ENCODE measurements at regions not wholly inside any gene's neighbourhood (a gene's known extent, or its start where the extent isn't known, plus 50 kb on each side); places are given as distances from the start of the nearest gene placed in this dataset.
"Not testable (repeated sequence)": the region's sequence is repeated elsewhere in the genome, so short reads cannot be mapped to it uniquely, and the experiment has no call there.

DNA sequence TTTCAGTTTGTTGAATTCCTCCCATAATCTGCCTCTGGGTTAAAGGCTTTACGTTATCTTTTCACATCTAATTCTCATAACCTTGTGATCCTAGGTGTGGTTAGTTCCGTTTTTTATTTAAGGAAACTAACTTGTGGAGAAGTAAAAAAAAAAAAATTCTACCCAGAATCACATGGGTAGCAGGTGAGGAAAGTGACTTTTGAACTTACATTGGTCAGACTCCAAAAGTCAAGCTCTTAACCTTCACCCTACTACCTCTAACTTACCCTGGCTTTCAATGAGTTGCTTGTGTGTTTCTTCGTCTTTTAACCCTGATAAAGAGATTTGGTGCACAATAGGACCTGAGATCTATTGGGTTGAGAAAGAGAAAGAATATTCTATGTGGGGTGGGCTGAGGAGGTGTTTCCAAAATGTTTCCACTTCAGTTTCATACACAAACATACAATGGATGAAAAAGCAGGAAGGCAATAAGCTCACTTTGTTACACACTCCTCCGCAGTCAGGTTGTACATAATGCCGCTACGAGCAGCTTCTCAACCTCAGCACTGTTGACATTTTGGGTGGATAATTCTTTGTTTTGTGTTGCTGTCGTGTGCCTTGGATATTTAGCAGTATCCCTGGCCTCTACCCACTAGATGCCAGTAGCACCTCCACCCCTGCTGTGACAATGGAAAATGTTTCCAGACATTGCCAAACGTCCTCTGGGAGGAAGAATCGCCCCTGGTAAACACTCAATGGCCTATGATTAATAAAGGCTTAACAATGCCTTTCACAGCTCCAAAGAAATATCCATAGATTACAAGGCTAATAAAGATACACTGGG, 193.0 kb upstream of the ZNF217 start:
- TF ChIP-seq ZNF274 (IDR thresholded peaks at IDR 0.05; ENCODE audit: low read depth, low read length), result no peak
- H3K4me3 ChIP-seq (ENCODE audit: low read length), result no peak overlapping the region

DNA sequence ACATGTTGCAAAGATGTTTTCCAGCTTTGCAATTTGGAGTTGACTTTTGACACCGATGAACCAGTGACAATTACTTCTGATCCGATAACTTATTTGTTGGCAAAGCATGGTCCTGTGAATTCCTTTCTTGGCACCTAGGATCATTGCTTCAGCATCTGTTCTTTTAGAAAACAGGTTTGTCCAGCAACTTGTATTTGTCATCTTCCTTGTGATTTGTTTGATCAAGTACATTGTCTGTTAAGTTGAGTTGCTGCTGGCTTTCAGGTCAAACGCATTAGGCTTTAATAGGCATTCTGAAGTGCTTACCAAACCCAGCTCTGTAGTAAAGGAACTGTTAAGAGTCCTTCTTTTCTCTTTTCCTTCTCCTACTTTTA, 192.4 kb upstream of the ZNF217 start:
- H3K4me3 ChIP-seq (ENCODE audit: low read length), result no peak overlapping the region
- no peak for TF ChIP-seq ZNF274 (IDR thresholded peaks at IDR 0.05; ENCODE audit: low read depth, low read length)

DNA sequence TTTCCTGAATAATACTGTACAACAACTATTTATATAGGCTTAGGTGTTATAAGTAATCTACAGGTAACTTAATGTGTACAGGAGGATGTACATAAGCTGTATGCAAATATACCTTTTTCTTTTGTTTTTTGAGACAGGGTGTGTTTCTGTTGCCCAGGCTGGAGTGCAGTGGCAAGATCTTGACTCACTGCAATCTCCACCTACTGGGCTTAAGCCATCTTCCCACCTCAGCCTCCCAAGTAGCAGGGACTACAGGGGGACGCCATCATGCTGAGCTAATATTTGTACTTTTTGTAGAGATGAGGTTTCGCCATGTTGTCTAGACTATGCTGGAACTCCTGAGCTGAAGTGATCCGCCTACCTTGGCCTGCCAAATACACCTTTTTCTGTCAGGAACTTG, 191.7 kb upstream of the ZNF217 start:
- no peak for TF ChIP-seq ZNF274 (IDR thresholded peaks at IDR 0.05; ENCODE audit: low read depth, low read length)
- no peak overlapping the region for H3K4me3 ChIP-seq (ENCODE audit: low read length)

DNA sequence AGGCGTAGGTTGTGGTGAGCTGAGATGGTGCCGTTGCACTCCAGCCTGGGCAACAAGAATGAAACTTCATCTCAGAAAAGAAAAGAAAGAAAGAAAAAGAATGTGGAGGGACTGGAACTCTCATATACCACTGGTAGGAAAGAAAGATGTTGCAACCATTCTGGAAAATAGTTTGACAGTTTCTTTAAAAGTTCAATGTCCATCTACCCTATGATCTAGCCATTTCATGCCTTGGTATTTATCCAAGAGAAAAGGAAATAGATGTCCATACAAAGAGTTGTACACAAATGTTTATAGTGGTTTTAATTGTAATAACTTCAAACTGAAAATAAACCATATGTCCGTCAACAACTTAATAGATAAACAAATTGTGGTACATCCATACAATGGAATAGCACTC, 190.1 kb upstream of the ZNF217 start:
- no peak overlapping the region for H3K4me3 ChIP-seq (ENCODE audit: low read length)

DNA sequence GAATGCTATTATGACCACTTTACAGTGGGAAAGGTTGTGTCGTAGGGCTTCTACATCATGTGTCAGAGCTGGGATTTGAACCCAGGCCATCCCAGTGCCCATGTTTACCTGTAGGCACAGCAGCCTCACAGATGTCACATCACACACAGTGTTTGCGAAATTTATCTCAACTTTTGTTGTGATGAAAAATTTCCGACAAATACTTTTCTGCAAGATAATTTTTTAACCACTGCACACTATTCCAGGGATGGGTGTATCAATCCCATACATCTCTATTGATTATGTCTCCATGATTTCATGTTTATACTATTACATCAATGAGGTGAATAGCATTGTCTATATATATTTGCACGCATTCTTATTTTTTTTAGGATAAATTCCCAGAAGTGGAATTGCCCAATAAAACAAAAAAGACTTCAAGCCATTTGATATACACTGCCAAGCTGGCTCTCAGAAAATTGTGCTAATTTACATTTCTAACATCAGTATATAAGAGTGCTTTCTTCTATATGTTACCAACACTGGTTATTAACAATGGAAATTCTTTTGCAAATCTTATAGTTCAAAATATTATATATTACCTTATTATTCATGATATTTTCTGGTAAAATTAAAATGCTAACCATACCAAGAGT, 189.1 kb upstream of the ZNF217 start:
- no peak overlapping the region for H3K4me3 ChIP-seq (ENCODE audit: low read length)
- TF ChIP-seq ZNF274 (IDR thresholded peaks at IDR 0.05; ENCODE audit: low read depth, low read length), result no peak

More for the DNA sequence above, 190.1 kb upstream of the ZNF217 start:
- no peak for TF ChIP-seq ZNF274 (IDR thresholded peaks at IDR 0.05; ENCODE audit: low read depth, low read length)

DNA sequence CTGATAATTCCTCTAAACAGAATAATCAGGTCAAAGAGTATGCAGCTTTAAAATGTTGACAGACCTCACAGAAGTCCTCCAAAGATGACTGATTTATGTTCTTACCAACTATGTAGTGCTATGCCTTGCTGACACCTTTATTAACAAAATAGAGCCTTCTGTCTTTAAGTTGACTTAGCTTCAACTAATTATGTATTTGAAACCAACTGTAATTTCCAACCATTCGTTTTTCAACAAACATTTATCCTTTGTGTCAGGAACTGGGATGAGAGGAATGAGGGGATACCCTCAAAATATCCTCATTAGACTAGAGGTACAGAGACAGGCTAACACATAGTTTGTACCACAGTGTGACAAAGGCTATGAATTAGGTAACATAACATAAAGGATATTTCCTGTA, 186.2 kb upstream of the ZNF217 start:
- no peak overlapping the region for H3K4me3 ChIP-seq (ENCODE audit: low read length)
- TF ChIP-seq ZNF274 (IDR thresholded peaks at IDR 0.05; ENCODE audit: low read depth, low read length), result no peak

DNA sequence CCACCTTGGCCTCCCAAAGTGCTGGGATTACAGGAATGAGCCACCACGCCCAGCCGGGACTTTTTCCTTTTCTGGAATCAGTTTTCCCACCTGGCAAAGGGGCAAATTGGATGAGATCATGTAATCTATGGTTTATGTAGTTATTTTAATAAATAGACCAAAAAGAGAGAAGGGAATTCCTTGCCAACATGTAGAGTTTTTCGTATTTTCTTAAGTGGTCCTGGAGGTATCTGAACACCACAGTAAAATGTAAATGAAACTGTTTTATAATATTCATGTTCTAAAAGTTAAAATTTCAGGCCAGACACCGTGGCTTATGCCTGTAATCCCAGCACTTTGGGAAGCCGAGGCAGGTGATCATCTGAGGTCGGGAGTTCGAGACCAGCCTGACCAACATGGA, 185.1 kb upstream of the ZNF217 start:
- H3K4me3 ChIP-seq (ENCODE audit: low read length), result no peak overlapping the region

DNA sequence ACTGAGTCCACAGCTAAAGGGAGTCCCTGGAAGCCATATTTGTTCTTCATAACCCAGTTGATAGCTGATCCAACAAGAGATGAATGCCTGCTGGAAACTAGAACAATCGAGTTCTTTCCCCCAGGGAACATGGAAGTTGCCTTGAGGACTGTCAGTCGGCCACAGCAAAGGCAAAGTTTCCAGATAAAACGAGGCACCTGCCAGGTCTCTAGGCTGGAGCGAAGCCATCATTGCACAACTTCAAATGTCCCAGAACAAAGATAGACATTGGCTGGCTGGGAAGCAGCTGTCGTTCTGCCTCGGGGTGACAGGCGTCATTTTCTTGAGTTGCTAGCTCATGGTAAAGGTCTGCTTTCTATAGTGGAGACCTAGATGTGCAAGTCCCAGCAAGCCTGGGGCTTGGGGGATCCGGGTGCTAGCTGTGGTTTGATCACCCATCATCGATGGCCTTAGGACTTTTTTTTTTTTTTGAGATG, 184.4 kb upstream of the ZNF217 start:
- no peak for TF ChIP-seq ZNF274 (IDR thresholded peaks at IDR 0.05; ENCODE audit: low read depth, low read length)
- H3K4me3 ChIP-seq (ENCODE audit: low read length), result no peak overlapping the region

More for the DNA sequence above, 185.1 kb upstream of the ZNF217 start:
- TF ChIP-seq ZNF274 (IDR thresholded peaks at IDR 0.05; ENCODE audit: low read depth, low read length), result no peak

DNA sequence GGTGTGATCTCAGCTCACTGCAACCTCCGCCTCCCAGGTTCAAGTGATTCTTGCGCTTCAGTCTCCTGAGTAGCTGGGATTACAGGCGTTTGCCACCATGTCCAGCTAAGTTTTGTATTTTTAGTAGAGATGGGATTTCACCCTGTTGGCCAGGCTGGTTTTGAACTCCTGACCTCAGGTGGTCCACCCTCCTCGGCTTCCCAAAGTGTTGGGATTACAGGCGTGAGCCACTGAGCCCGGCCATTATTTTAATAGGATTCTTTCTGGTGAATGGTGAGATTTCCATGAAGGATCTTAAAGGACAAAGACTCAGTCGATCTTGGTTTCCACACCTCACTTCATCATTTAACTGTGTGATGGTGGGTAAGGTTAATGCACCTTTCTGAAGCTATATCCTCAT, 183.8 kb upstream of the ZNF217 start:
- not testable (repeated sequence) for H3K4me3 ChIP-seq (ENCODE audit: low read length)

DNA sequence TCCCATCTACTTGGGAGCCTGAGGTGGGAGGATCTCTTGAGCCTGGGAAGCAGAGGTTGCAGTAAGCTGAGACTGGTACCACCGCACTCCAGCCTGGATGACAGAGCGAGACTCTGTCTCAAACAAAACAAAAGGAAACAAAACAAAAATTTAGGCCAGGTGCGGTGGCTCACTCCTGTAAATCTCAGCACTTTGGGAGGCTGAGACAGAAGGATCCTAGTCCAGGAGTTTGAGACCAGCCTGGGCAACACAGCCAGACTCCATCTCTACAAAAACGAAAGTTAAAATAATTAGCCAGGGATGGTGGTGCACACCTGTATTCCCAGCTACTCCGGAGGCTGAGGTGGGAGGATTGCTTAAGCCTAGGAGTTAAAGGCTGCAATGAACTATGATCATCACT, 183.2 kb upstream of the ZNF217 start:
- H3K4me3 ChIP-seq (ENCODE audit: low read length), result no peak overlapping the region
- TF ChIP-seq ZNF274 (IDR thresholded peaks at IDR 0.05; ENCODE audit: low read depth, low read length), result no peak

DNA sequence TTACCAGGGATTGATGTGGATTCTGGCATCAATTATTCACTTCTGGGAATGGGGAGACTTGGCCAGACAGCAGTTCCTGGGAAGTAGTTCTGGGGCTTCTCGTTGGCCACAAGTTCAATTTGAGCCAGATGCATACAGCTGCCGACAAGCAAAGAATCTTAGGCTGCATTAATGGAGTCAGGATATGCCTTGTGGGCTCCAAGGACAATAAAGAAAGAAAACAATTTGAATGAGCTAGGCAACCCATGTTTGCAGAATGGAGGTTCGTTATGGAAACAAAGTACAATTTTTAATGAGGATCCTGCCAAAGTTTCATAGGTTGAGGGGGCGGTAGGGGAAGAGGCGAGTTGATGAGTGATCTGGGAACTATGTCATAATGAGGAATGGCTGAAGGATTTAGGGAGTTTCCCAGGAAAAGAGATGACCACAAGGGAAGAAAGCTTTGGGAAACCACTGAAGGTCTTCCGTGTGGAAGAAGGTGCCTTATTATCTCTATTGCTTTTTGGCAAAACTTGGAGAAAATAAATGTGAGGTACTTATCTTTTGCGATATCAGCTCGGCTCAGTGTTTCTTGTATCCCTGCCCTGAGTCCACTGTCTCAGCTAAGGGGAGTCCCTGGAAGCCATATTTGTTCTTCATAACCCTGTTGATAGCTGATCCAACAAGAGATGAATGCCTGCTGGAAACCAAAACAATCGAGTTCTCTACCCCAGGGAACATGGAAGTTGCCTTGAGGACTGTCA, 181.0 kb upstream of the ZNF217 start:
- no peak for TF ChIP-seq ZNF274 (IDR thresholded peaks at IDR 0.05; ENCODE audit: low read depth, low read length)
- H3K4me3 ChIP-seq (ENCODE audit: low read length), result no peak overlapping the region

DNA sequence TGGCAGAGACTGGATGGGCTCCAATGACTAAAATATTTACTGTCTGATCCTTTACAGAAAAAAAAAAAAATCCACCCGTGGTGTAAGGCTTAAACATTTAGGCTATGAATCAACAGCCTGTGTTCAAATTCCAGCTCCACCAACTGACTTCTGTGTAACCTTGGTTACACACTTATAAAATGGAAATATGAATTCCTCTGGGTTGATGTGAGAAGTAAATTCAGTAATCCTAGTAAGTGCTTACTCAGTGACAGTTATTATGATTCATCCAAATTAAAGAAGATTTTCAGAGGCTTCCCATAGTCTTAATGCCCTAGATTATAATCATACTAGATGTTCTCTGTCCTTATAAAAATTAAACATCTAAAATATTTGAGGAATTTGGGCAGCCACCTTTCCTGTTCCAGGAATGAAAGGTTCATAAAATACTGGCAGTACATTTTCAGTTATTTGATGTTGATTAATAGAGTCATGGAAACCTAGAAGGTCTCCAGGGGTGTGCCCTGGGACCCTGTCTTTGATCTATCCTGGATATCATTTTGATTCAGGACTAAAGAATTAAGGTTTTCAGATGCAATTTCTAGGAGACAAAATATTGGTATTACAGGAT, 180.3 kb upstream of the ZNF217 start:
- no peak for TF ChIP-seq ZNF274 (IDR thresholded peaks at IDR 0.05; ENCODE audit: low read depth, low read length)
- no peak overlapping the region for H3K4me3 ChIP-seq (ENCODE audit: low read length)

DNA sequence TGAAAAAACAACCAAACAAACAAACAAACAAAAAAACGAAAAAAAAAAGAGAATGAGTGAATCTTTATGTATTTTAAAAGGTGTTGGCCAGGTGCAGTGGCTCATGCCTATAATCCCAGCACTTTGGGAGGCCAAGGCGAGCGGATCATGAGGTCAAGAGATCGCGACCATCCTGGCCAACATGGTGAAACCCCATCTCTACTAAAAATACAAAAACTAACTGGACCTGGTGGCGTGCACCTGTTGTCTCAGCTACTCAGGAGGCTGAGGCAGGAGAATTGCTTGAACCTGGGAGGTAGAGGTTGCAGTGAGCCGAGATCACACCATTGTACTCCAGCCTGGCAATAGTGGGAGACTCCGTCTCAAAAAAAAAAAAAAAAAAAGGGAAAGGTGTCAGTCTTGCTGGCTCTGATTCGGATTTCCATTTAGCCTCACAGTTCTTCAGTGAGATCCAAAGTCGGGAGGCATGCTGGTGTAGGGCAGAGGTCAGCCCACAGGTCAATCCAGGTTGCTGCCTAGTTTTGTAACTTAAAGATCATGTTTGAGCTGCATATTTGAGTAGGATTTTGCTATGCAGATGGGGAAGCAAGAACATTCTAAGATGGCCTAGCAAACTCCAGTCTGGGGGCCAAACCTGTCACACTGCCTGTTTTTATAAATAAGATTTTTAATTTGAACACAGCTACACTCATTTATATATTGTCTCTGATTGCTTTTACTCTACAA, 179.6 kb upstream of the ZNF217 start:
- H3K4me3 ChIP-seq (ENCODE audit: low read length), result not testable (repeated sequence)

DNA sequence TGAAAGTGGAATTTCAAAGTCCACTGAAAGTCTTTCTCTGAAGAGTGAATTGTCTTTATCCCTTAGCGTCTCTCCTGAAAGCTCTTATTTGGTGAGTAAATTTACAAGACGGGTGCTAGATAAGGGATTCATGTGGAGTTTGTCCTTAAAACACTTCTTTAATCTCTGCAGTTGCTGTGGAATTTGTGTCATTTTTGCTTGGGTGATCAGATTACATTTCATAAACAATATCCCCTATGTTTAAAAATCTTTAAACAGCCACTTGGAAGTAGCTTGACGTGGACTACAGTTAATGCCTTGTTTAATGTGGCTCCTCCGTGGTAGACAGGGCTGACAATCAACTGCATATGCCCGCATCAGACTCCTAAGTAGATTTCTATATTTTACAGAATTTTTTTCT, 175.4 kb upstream of the ZNF217 start:
- H3K4me3 ChIP-seq (ENCODE audit: low read length), result no peak overlapping the region
- TF ChIP-seq ZNF274 (IDR thresholded peaks at IDR 0.05; ENCODE audit: low read depth, low read length), result no peak
